ENCODE measurements at regions not wholly inside any gene's neighbourhood (a gene's known extent, or its start where the extent isn't known, plus 50 kb on each side); places are given as distances from the start of the nearest gene placed in this dataset.

- DNase-seq, result no peak
These were observed 308.0 kb downstream of the MAP2K6 start for GRCh38 chr17:69722518-69722917.

DNA sequence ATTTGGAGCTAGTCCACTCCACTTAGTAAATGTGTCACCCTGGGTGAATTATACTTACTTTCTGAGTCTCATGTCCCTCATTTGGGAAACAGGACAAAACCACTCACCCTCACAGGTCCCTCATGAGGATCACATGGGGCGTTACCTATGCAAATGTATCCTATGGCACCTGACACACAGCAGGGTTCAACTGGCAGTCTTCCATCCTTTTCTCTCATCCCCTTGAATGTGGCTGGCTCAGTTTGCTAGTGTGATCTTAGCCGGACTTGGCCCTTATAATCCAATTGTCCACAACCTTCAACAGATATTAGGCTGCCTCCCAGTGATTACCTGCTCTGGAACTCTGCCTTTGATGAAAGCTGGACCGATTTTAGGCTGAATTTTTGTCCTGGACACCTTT is 308.8 kb downstream of the MAP2K6 start:
- no peak for DNase-seq

GRCh38 chr17:69723741-69724140 is 309.2 kb downstream of the MAP2K6 start:
- DNase-seq, result no peak

GRCh38 chr17:69724238-69724637 is 309.7 kb downstream of the MAP2K6 start:
- no peak for DNase-seq

DNA sequence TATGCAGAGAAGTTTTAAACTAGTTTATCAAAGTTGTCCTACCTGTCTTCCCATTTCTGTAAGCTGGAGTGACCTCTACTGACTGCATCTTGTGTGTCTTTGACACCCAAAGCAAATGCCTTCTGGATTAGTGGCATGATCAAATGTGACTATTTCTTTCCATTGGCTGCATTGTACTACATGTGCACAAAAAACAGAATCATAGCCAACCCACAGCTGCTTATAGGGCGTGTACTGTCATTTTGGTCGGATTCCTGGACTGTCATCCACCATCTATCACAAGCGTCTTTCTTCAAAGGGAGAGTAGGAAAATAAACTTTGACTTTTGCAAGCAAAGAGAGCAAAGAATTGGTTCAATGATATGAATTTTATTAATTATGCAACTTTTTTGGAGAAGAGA is 310.6 kb downstream of the MAP2K6 start:
- no peak for DNase-seq

- no peak for DNase-seq
These were observed 314.3 kb downstream of the MAP2K6 start for GRCh38 chr17:69728816-69729215.

DNA sequence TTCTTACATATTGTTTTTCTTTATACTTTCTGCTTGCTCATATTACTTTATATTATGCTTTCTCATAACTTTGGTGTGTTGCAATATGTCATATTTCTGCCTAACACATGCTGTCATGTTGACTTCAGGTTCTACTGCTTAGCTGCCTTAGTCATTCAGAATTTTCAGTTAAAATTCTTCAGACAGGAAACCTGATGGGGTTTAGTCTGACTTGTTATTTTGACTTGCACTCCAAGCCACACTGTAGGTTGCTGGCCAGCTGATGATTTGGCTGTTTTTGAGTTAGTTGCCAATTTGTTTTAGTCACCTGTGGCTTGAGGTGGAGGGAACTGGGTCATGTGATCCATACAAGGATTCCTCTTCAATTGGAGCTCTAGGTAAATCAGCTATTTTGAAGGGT is 315.4 kb downstream of the MAP2K6 start:
- DNase-seq, result no peak

GRCh38 chr17:69732272-69732918 is 317.9 kb downstream of the MAP2K6 start:
- no peak for DNase-seq

GRCh38 chr17:69733171-69734012 is 318.9 kb downstream of the MAP2K6 start:
- no peak for DNase-seq

DNA sequence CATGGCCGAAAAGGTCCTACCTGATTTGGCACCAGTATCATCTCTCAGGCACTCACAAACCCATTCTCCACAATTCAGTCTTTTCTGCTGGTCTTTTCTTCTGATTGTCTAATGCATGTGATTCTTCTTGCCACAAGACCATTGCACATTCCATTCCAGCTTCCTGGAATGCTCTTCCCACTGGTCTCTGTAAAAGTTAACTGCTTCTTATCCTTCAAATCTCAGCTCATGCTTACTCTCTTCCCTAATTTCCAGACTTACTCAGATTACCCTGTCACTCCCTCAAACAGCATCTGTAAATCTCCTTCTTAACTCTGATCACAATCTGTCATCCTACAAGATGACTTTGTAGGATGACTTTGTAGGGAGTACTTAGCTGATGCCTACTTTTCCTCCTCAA is 320.2 kb downstream of the MAP2K6 start:
- no peak for DNase-seq

DNA sequence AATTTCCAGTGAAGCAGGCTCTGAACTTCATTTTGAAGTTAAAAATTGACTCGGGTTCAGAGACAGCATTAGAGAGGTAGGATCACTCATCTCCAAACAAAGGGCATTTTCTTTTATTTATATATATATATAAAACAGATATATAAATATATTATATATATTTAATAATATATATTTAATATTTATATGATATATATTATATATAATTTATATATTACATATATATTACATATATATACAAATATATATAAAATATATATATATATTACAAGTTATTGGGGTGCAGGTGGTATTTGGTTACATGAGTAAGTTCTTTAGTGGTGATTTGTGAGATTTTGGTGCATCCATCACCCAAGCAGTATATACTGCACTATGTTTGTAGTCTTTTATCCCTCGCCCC is 320.8 kb downstream of the MAP2K6 start:
- DNase-seq, result no peak

GRCh38 chr17:69743091-69743490 is 328.6 kb downstream of the MAP2K6 start:
- no peak for DNase-seq

DNA sequence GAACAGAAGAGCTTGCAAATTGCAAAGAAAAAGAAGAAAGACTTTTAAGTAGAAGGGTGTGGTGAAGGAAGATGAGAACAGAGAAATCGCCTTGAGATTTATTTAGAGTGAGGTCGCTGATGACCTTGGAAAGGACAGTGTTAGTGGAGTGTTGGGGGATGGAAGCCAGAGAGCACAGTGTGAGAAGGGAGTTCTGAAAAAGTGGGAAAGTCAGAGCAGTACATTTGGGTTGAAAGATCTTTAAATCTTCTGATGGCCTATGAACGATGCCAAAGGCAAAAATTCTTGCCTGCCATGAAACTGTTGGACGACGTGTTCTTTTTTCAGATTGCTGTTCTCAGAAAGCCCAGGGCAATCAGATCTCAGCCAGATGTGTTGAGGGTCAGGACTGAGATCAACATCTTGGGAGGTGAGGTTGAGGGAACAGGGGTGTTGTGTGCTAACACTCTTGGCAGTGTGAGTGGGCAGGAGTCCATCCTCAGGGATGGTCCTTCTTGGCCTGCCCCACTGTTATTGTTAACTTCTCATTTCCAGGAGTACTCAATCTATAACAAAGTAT is 330.1 kb downstream of the MAP2K6 start:
- no peak for DNase-seq

GRCh38 chr17:69749911-69750310 is 325.1 kb upstream of the KCNJ16 start:
- no peak for DNase-seq

GRCh38 chr17:69757688-69758430 is 317.2 kb upstream of the KCNJ16 start:
- no peak for DNase-seq

DNA sequence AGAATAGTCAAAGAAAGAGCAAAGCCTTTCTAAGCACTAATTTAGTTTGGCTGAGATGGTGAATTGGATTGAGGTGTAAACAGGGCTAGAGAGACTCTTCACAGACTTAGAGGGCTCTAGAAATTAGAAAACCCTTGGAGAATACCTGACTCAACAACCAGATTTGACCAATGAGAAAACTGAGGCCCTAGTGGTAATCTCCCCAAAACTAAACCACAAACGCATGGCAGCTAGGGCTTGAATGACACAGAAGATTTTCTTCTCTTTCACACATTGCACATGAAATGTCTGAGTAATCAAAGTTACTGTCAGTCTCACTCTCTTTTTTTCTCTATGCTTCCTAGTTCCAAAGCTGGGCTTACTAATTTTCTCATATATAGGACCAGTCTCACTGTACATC is 314.5 kb upstream of the KCNJ16 start:
- DNase-seq, result no peak

DNA sequence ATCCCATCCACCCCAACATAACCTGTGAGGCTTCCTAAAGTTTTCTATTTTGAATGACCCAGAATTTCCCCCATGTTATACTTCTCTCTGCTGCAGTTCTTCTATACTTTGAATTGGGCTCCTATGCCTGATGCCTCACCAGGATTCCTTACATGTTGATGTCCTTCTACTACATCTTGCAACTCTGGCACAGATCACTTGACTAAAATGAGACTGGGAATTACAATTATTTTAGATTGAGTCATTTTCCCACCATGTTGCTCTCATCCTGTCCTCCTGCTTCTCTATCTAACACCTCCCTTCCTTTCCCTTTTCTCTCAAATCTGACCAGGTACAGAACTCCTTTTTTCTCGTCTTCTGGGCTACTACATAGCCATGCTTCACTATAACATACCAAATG is 314.0 kb upstream of the KCNJ16 start:
- no peak for DNase-seq

DNA sequence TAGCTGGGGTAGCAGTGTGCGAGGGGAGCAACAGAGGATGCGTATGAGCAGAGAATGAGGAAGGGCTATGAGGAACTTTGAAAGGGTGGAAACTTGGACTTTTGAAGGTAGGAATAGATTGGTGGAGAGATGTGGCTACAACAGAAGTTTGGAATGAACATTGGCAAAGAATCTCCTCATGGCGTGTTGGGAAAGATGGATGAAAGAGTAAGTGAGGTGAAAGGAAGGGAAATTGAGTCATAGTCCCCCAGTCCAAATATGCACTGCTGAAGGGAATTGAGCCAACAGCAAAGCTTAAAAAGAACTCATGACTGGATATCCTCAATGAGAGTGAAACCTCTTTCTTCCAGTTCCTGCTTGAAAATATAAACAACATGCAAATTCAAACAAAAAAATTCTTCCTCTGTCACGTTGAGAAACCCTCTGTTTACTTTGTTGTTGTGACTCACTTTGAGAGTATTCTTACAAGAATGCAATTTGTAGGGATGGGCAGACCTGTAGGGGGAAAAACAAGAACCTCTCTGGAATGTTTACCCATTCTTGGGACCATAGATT is 313.2 kb upstream of the KCNJ16 start:
- no peak for DNase-seq

- no peak for DNase-seq
These were observed 312.7 kb upstream of the KCNJ16 start for GRCh38 chr17:69762359-69762758.

- no peak for DNase-seq
These were observed 312.3 kb upstream of the KCNJ16 start for GRCh38 chr17:69762766-69763165.

- no peak for DNase-seq
These were observed 311.5 kb upstream of the KCNJ16 start for GRCh38 chr17:69763503-69763902.

- no peak for DNase-seq
These were observed 310.9 kb upstream of the KCNJ16 start for GRCh38 chr17:69764146-69764545.

DNA sequence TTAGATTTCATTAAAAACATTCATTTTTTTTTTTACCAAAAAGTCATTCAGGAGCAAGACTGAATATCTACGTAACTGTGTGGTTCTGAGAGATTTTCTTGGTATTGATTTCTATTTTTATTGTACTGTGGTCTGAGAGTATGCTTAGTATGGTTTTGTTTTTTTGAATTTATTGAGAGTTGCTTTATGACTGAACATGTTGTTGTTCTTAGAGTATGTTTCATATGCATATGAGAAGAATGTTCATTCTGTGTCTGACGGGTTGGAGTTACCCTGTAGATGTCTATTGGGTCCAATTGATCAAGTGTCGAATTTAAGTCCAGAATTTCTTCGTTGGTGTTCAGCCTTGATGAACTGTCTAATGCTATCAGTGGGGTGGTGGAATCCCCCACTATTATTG is 306.0 kb upstream of the KCNJ16 start:
- no peak for DNase-seq

Data from CD4-positive, alpha-beta T cell treated with Interleukin-21 for 1 hour (primary cell).